ENCODE measurements at regions not wholly inside any gene's neighbourhood (a gene's known extent, or its start where the extent isn't known, plus 50 kb on each side); places are given as distances from the start of the nearest gene placed in this dataset.

DNA sequence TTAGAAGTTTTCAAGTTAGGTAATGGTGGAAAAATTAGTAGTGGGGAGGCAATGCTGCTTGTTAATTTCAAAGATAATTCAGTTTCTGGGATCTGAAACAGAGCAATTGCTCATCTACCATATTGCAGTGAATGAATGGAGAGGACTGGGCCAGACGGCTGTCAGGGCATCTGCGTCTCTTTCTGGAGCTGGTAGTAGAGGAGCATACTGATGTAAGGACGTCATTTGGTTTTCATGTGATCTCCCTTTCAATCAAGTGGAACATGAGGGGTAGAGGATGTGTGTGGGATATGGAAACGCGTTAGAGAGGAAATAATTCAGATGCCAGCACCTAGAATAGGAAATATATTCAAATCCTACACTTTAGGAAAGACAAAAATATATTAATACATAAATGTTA is 490.3 kb downstream of the ADCYAP1 start:
- TF ChIP-seq, protein P1, sequence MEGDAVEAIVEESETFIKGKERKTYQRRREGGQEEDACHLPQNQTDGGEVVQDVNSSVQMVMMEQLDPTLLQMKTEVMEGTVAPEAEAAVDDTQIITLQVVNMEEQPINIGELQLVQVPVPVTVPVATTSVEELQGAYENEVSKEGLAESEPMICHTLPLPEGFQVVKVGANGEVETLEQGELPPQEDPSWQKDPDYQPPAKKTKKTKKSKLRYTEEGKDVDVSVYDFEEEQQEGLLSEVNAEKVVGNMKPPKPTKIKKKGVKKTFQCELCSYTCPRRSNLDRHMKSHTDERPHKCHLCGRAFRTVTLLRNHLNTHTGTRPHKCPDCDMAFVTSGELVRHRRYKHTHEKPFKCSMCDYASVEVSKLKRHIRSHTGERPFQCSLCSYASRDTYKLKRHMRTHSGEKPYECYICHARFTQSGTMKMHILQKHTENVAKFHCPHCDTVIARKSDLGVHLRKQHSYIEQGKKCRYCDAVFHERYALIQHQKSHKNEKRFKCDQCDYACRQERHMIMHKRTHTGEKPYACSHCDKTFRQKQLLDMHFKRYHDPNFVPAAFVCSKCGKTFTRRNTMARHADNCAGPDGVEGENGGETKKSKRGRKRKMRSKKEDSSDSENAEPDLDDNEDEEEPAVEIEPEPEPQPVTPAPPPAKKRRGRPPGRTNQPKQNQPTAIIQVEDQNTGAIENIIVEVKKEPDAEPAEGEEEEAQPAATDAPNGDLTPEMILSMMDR (IDR thresholded peaks at IDR 0.05; ENCODE audit: borderline replicate concordance, insufficient read depth, low read depth, low read length) = no peak
- H3K4me3 ChIP-seq (ENCODE audit: low read depth, low read length) = no peak overlapping the region

DNA sequence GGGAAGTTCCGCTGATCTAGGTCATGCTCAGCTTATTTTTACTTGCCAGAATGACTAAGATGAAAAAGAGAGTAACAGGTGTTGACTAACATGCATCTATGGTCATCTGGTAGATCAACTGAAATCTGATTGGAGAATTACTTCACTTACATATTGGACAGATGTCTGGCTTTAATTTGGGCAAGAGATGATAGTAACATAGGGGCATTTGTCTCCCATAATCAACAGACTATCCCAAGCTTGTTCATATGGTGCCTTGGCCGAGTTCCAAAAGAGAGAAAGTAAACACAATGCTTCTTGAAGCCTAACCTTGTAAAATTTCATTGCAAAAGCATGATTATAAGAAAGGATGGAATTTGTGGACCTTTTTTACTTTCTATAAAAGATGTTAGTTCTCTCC is 503.7 kb downstream of the ADCYAP1 start:
- TF ChIP-seq, protein P1 (IDR thresholded peaks at IDR 0.05; ENCODE audit: borderline replicate concordance, insufficient read depth, low read depth, low read length) = no peak
- no peak overlapping the region for H3K4me3 ChIP-seq (ENCODE audit: low read depth, low read length)

DNA sequence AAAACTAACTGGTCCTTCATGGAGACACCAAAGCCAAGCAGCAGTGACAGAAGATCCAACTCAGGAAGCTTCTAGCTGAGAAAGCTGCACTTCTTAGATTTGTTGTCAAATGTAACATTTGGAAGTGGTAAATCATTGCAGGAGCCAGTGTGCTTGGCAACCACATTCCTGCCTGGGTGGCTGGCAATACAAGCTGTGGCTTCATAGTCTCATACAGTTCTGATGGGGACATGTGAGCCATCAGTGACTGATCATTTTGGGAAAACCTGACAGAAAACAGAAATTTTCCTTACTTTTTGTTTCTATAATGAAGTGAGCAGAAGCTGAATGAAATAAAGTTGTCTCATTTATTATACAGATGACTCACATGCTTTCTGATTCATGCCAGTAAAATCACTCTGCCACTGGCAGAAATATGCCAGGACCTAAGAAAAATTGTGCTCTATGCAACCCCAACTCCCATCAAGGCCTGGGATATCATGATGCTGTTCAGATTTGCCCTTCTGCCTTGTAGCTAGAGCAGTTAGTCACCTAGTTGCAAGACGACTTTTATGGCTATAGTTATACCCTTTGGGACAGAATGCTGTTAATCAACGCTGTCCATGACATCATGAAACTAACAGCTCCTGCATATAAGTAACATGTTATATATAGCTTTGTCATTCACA is 508.1 kb downstream of the ADCYAP1 start:
- no peak overlapping the region for H3K4me3 ChIP-seq (ENCODE audit: low read depth, low read length)
- TF ChIP-seq, protein P1 (IDR thresholded peaks at IDR 0.05; ENCODE audit: borderline replicate concordance, insufficient read depth, low read depth, low read length) = no peak

GRCh38 chr18:1413323-1413675 is 508.6 kb downstream of the ADCYAP1 start:
- TF ChIP-seq, protein P1 (IDR thresholded peaks at IDR 0.05; ENCODE audit: borderline replicate concordance, insufficient read depth, low read depth, low read length) = no peak
- no peak overlapping the region for H3K4me3 ChIP-seq (ENCODE audit: low read depth, low read length)

DNA sequence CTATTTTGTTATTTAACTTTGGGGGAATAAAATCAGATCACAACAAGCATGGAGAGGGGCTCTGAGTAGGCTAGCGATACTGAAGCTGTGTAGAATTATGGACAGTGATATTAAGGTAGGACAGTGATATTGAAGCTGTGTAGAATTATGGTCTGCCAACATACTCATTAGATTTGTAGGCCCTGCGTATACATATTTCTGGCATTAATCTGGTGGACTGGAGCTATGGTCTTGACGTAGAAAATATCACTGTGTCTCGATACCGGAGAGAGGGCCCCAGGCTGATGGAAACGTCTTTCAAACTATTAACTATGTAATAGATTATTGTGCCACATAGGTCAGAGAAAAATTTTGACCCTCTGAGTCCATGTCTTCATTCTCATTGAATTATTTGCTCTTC is 511.4 kb downstream of the ADCYAP1 start:
- TF ChIP-seq, protein P1 (IDR thresholded peaks at IDR 0.05; ENCODE audit: borderline replicate concordance, insufficient read depth, low read depth, low read length) = no peak
- H3K4me3 ChIP-seq (ENCODE audit: low read depth, low read length) = no peak overlapping the region

GRCh38 chr18:1421502-1421901 is 516.8 kb downstream of the ADCYAP1 start:
- H3K4me3 ChIP-seq (ENCODE audit: low read depth, low read length) = no peak overlapping the region
- TF ChIP-seq, protein P1 (IDR thresholded peaks at IDR 0.05; ENCODE audit: borderline replicate concordance, insufficient read depth, low read depth, low read length) = no peak

GRCh38 chr18:1422634-1423033 is 518.0 kb downstream of the ADCYAP1 start:
- H3K4me3 ChIP-seq (ENCODE audit: low read depth, low read length) = no peak overlapping the region
- TF ChIP-seq, protein P1 (IDR thresholded peaks at IDR 0.05; ENCODE audit: borderline replicate concordance, insufficient read depth, low read depth, low read length) = no peak

Measured in GM12875 (cell line).